Tibial artery (tissue), 4 donors: ENCODE measurements at regions not wholly inside any gene's neighbourhood (a gene's known extent, or its start where the extent isn't known, plus 50 kb on each side); places are given as distances from the start of the nearest gene placed in this dataset.
"Not testable (repeated sequence)": the region's sequence is repeated elsewhere in the genome, so short reads cannot be mapped to it uniquely, and the experiment has no call there.

ENCODE experiments used
- DNase-seq, 2 donors: peaks; one replicate each; pipeline ENCODE4 v3.0.0-alpha.2; 2019
- H3K27ac ChIP-seq, 2 donors: fragments of 200-600 bp; sonication (generic) in 1 of 2; 1 replicate in 1 of 2; 2 replicates in 1 of 2; pipeline ENCODE4 v1.5.1; 2018 to 2019; ENCODE audit warnings: mild to moderate bottlenecking in 1 of 2
- H3K27me3 ChIP-seq, 2 donors: fragments of 200-600 bp; sonication (generic) in 1 of 2; one replicate each; pipeline versions ENCODE4 v1.5.1 to v1.6.0; 2016 to 2019
- H3K36me3 ChIP-seq, 3 donors: fragments of 200-600 bp; sonication (generic) in 2 of 3; one replicate each; pipeline ENCODE4 v1.5.1; 2016 to 2019; ENCODE audit warnings: mild to moderate bottlenecking in 2 of 3
- H3K4me1 ChIP-seq, 4 donors: fragments of 200-600 bp; sonication (generic) in 2 of 4; 1 replicate in 3 of 4; 2 replicates in 1 of 4; pipeline ENCODE4 v1.5.1; 2016 to 2019
- H3K4me3 ChIP-seq, 2 donors: fragments of 200-600 bp; sonication (generic) in 1 of 2; 1 replicate in 1 of 2; 2 replicates in 1 of 2; pipeline ENCODE4 v1.5.1; 2018 to 2019; ENCODE audit warnings: mild to moderate bottlenecking in 2 of 2
- H3K9me3 ChIP-seq, 3 donors: fragments of 200-600 bp; sonication (generic) in 1 of 3; one replicate each; pipeline ENCODE4 v1.5.1; 2016 to 2019
- CTCF ChIP-seq, 2 experiments: fragments of 200-600 bp in 1 of 2; fragments of 450-650 bp in 1 of 2; IDR thresholded peaks; one replicate each; pipeline ENCODE4 v1.5.1; 2017 to 2019; ENCODE audit warnings: antibody characterized with exemption in 2 of 2, mild to moderate bottlenecking in 1 of 2, moderate library complexity in 1 of 2
- intact Hi-C: fragments of 100-400 bp; cut with DNase I; formaldehyde crosslinking; loops from one replicate; pipeline ENCODE4 v1.15.0; 2023; ENCODE audit warnings: low total_unique reads

GRCh38 chr16:85239239-85239638 is 127.0 kb upstream of the CIBAR2 start:
- intact Hi-C loops, result no loop called here
- H3K4me1 ChIP-seq, result peaks cover 7 to 48% (median 42%) of the 10 kb centered on the region in 4 donors

GRCh38 chr16:85239871-85240270 is 127.6 kb upstream of the CIBAR2 start:
- Histone ChIP-seq H3K27me3 (no peaks in the 10 kb centered on the region), H3K36me3 (no peaks in the 10 kb centered on the region), H3K27ac (no peak overlapping the region), H3K4me3 (no peak overlapping the region), H3K4me1 (peaks cover 3 to 42% (median 35%) of the 10 kb centered on the region in 4 donors), H3K9me3 (no peaks in the 10 kb centered on the region)
- TF ChIP-seq CTCF (IDR thresholded peaks at IDR 0.05), result no peak
- intact Hi-C loops, result no loop called here
- DNase-seq, result no peak

More at GRCh38 chr16:85239239-85239638, 127.0 kb upstream of the CIBAR2 start:
- TF ChIP-seq CTCF (IDR thresholded peaks at IDR 0.05), result no peak
- Histone ChIP-seq H3K27ac (no peak overlapping the region), H3K27me3 (no peaks in the 10 kb centered on the region), H3K36me3 (no peaks in the 10 kb centered on the region), H3K9me3 (no peaks in the 10 kb centered on the region), H3K4me3 (no peak overlapping the region)
- DNase-seq, result no peak

GRCh38 chr16:85240982-85241924 is 129.0 kb upstream of the CIBAR2 start:
- H3K27me3 ChIP-seq, result no peaks in the 10 kb centered on the region
- intact Hi-C loops, result no loop called here
- H3K36me3 ChIP-seq, result no peaks in the 10 kb centered on the region
- peaks cover 0 to 36% (median 25%) of the 10 kb centered on the region in 4 donors for H3K4me1 ChIP-seq
- no peak for TF ChIP-seq CTCF (IDR thresholded peaks at IDR 0.05)
- no peak overlapping the region for H3K4me3 ChIP-seq
- no peak overlapping the region for H3K27ac ChIP-seq
- H3K9me3 ChIP-seq, result no peaks in the 10 kb centered on the region
- no peak for DNase-seq

- no peak overlapping the region for H3K27ac ChIP-seq
- H3K4me1 ChIP-seq, result peaks cover 0 to 28% (median 19%) of the 10 kb centered on the region in 4 donors
- TF ChIP-seq CTCF (IDR thresholded peaks at IDR 0.05), result no peak
- peaks cover 0 to 4% of the 10 kb centered on the region in 2 donors for H3K27me3 ChIP-seq
- H3K9me3 ChIP-seq, result no peaks in the 10 kb centered on the region
- H3K36me3 ChIP-seq, result no peaks in the 10 kb centered on the region
- no peak for DNase-seq
- intact Hi-C loops, result no loop called here
- H3K4me3 ChIP-seq, result no peak overlapping the region
Observed at GRCh38 chr16:85242140-85242539, 129.9 kb upstream of the CIBAR2 start.

- Histone ChIP-seq H3K27me3 (peaks cover 0 to 4% of the 10 kb centered on the region in 2 donors), H3K9me3 (no peaks in the 10 kb centered on the region), H3K36me3 (no peaks in the 10 kb centered on the region), H3K4me1 (peaks cover 0 to 16% (median 9%) of the 10 kb centered on the region in 4 donors), H3K27ac (no peak overlapping the region), H3K4me3 (no peak overlapping the region)
- intact Hi-C loops, result no loop called here
- TF ChIP-seq CTCF (IDR thresholded peaks at IDR 0.05), result no peak
- no peak for DNase-seq
Observed at GRCh38 chr16:85243308-85243707, 131.0 kb upstream of the CIBAR2 start.

GRCh38 chr16:85244452-85244851 is 132.2 kb upstream of the CIBAR2 start:
- DNase-seq, intact Hi-C loops: not testable (repeated sequence)

More at GRCh38 chr16:85244452-85244851, 132.2 kb upstream of the CIBAR2 start:
- H3K36me3 ChIP-seq, H3K4me3 ChIP-seq, H3K9me3 ChIP-seq, H3K27ac ChIP-seq, H3K27me3 ChIP-seq: not testable (repeated sequence)
- peaks cover 0 to 13% (median 9%) of the 10 kb centered on the region in 4 donors for H3K4me1 ChIP-seq
